ENCODE measurements at regions not wholly inside any gene's neighbourhood (a gene's known extent, or its start where the extent isn't known, plus 50 kb on each side); places are given as distances from the start of the nearest gene placed in this dataset.
A peak's percentile ranks its signal among the peaks of the same experiment; 100 is the strongest.
"Not testable (repeated sequence)": the region's sequence is repeated elsewhere in the genome, so short reads cannot be mapped to it uniquely, and the experiment has no call there.

DNA sequence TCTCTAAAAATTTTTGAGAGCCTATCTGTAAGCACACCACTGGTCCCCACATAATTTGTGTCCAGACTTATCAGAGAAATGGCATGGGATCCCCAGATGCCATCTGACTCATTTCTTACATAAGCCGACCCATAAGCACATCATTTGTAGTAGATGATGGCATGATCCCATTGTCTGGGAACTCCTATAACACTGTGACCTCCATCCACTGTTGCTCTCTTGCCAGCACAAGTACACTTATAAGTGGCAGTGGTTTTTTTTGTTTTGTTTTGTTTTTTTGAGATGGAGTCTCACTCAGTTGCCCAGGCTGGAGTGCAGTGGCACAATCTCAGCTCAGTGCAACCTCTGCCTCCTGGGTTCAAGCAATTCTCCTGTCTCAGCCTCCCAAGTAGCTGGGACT, 350.7 kb upstream of the ZFHX3 start:
- not testable (repeated sequence) for DNase-seq, ATAC-seq, H3K36me3 Mint-ChIP-seq, H3K27ac Mint-ChIP-seq, H3K4me1 Mint-ChIP-seq, H3K4me3 Mint-ChIP-seq
- POLR2A ChIA-PET: interaction anchor here (0.7 kb wide), 1 partner anchor 165 kb away, joined by 4 read pairs; no protein-coding TSS in a partner anchor
- peaks cover 0 to 13% (median 0%) of the 10 kb centered on the region in 9 donors for H3K9me3 Mint-ChIP-seq
- peaks cover 0 to 12% (median 1%) of the 10 kb centered on the region in 5 donors for H3K27me3 Mint-ChIP-seq

GRCh38 chr16:73396556-73396955, 348.6 kb upstream of the ZFHX3 start:
- no peak overlapping the region for H3K27ac Mint-ChIP-seq
- peaks cover 0 to 13% (median 0%) of the 10 kb centered on the region in 9 donors for H3K9me3 Mint-ChIP-seq
- H3K4me1 Mint-ChIP-seq: peaks cover 0 to 3% (median 0%) of the 10 kb centered on the region in 4 donors
- H3K36me3 Mint-ChIP-seq: no peaks in the 10 kb centered on the region
- POLR2A ChIA-PET: no interaction called here
- ATAC-seq: no peak
- peaks cover 0 to 6% (median 1%) of the 10 kb centered on the region in 5 donors for H3K27me3 Mint-ChIP-seq
- no peak for DNase-seq
- H3K4me3 Mint-ChIP-seq: no peak overlapping the region

DNA sequence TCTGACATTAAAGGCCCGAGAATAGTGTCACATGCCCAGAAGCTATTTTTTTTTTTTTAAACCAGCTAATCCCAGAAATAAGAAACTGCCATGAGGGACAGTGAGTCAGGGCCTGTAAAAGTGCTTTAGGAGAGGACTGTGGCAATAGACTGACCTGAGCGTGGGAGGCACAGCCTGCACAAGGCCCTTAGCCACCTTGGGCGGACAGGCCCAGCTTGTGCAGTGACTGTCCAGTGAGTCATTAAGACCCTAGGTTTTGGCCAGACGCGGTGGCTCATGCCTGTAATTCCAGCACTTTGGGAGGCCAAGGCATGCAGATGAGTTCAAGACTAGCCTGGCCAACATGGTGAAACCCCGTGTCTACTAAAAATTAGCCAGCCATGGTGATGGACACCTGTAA, 343.0 kb upstream of the ZFHX3 start:
- no peak overlapping the region for H3K4me3 Mint-ChIP-seq
- POLR2A ChIA-PET: no interaction called here
- H3K27me3 Mint-ChIP-seq: peaks cover 0 to 5% (median 3%) of the 10 kb centered on the region in 5 donors
- no peaks in the 10 kb centered on the region for H3K4me1 Mint-ChIP-seq
- H3K9me3 Mint-ChIP-seq: peaks cover 0 to 2% (median 0%) of the 10 kb centered on the region in 9 donors
- H3K27ac Mint-ChIP-seq: no peak overlapping the region
- no peak for DNase-seq
- no peaks in the 10 kb centered on the region for H3K36me3 Mint-ChIP-seq
- no peak for ATAC-seq

GRCh38 chr16:73390491-73390890, 342.6 kb upstream of the ZFHX3 start:
- no peak for ATAC-seq
- H3K36me3 Mint-ChIP-seq: no peaks in the 10 kb centered on the region
- POLR2A ChIA-PET: no interaction called here

DNA sequence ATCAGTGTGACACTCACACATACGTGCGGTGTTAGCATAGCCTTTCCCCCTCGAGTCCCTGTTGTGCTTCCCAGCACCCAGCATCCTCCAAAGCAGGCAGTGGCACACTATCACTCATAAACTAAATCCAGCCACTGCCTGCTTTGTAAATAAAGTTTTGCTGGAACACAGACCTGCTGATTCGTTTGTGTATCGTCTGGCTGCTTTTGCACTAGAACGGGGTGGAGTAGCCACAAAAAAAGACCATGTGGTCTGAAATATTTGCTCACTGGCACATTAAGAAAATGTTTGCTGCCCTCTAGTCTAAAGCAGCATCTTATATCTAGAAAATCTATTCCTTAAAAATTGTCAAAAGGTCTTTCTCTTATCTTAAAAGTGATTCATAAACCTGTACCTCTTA, 341.2 kb upstream of the ZFHX3 start:
- ATAC-seq (no peak), DNase-seq (no peak)
- Mint-ChIP-seq H3K27ac (no peak overlapping the region), H3K4me3 (no peak overlapping the region), H3K9me3 (peaks cover 0 to 2% (median 0%) of the 10 kb centered on the region in 9 donors), H3K36me3 (no peaks in the 10 kb centered on the region), H3K4me1 (no peaks in the 10 kb centered on the region), H3K27me3 (peaks cover 0 to 5% (median 3%) of the 10 kb centered on the region in 5 donors)
- POLR2A ChIA-PET: no interaction called here

More at GRCh38 chr16:73390491-73390890, 342.6 kb upstream of the ZFHX3 start:
- DNase-seq: no peak
- H3K4me3 Mint-ChIP-seq: no peak overlapping the region
- peaks cover 0 to 5% (median 3%) of the 10 kb centered on the region in 5 donors for H3K27me3 Mint-ChIP-seq
- no peak overlapping the region for H3K27ac Mint-ChIP-seq
- H3K9me3 Mint-ChIP-seq: peaks cover 0 to 2% (median 0%) of the 10 kb centered on the region in 9 donors
- H3K4me1 Mint-ChIP-seq: no peaks in the 10 kb centered on the region

GRCh38 chr16:73387979-73388378, 340.1 kb upstream of the ZFHX3 start:
- Mint-ChIP-seq H3K9me3 (peaks cover 0 to 2% (median 0%) of the 10 kb centered on the region in 9 donors), H3K4me3 (no peak overlapping the region), H3K27ac (no peak overlapping the region), H3K27me3 (peaks cover 0 to 5% (median 3%) of the 10 kb centered on the region in 5 donors), H3K4me1 (no peaks in the 10 kb centered on the region), H3K36me3 (no peaks in the 10 kb centered on the region)
- ATAC-seq (no peak), DNase-seq (no peak)
- POLR2A ChIA-PET: no interaction called here

GRCh38 chr16:73385696-73386095, 337.8 kb upstream of the ZFHX3 start:
- POLR2A ChIA-PET: no interaction called here

DNA sequence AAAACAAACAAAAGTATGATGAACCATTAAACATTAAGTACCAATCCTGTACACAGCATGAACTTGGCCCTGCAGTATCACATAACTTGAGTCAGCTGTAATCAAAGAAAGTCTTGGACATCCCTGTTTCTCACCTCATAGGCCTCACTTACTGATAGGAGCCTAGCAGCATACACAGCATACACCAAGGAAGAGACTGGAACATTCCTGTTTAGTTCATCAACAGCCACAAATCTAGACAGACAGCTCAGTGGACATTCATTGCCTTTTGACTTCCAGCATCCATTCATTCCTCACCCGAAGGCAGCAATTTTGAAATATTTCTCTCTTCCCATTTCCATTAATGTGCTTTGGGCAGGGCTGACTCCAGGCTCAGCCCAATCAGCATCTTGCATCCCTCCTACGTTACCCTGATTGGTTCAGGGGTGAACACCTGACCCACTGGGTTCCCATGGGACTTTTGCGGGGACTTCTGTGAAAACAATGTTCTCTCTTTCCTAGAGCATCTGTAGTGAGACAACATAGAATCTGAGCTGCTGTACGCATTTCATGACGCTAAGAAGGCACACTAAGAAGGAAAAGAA, 336.7 kb upstream of the ZFHX3 start:
- DNase-seq (no peak), ATAC-seq (no peak)
- no peaks in the 10 kb centered on the region for H3K36me3 Mint-ChIP-seq
- peaks cover 0 to 2% (median 0%) of the 10 kb centered on the region in 9 donors for H3K9me3 Mint-ChIP-seq
- POLR2A ChIA-PET: no interaction called here
- H3K4me1 Mint-ChIP-seq: no peaks in the 10 kb centered on the region
- no peak overlapping the region for H3K4me3 Mint-ChIP-seq
- peaks cover 0 to 5% (median 0%) of the 10 kb centered on the region in 5 donors for H3K27me3 Mint-ChIP-seq
- no peak overlapping the region for H3K27ac Mint-ChIP-seq

More at GRCh38 chr16:73385696-73386095, 337.8 kb upstream of the ZFHX3 start:
- H3K4me3 Mint-ChIP-seq: no peak overlapping the region
- H3K4me1 Mint-ChIP-seq: no peaks in the 10 kb centered on the region
- H3K27ac Mint-ChIP-seq: peak overlapping the region in 1 of 10 donors; percentile 3
- no peaks in the 10 kb centered on the region for H3K36me3 Mint-ChIP-seq
- DNase-seq: no peak
- H3K9me3 Mint-ChIP-seq: peaks cover 0 to 2% (median 0%) of the 10 kb centered on the region in 9 donors
- H3K27me3 Mint-ChIP-seq: peaks cover 0 to 5% (median 0%) of the 10 kb centered on the region in 5 donors
- no peak for ATAC-seq

DNA sequence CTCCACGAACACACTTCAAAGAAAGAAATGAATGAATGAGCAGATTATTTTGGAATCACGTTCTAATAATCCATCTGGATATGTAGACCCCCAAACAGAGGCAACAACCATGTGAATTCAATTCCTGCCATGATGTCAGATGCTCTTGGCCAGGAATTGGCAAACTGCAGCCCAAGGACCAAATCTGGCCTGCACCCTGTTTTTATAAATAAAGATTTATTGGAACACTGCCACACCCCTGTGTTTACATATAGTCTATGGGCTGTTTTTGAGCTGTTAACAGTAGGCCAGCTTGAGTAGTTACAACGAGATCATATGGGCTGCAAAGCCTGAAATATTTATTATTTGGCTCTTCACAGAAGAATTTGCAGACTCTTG, 336.0 kb upstream of the ZFHX3 start:
- DNase-seq (no peak), ATAC-seq (no peak)
- H3K4me1 Mint-ChIP-seq: no peaks in the 10 kb centered on the region
- no peak overlapping the region for H3K27ac Mint-ChIP-seq
- no peak overlapping the region for H3K4me3 Mint-ChIP-seq
- H3K27me3 Mint-ChIP-seq: peaks cover 0 to 5% (median 0%) of the 10 kb centered on the region in 5 donors
- H3K9me3 Mint-ChIP-seq: peaks cover 0 to 2% (median 0%) of the 10 kb centered on the region in 9 donors
- POLR2A ChIA-PET: no interaction called here
- H3K36me3 Mint-ChIP-seq: no peaks in the 10 kb centered on the region

- Mint-ChIP-seq H3K36me3 (no peaks in the 10 kb centered on the region), H3K27ac (no peak overlapping the region), H3K9me3 (peaks cover 0 to 2% (median 0%) of the 10 kb centered on the region in 9 donors), H3K4me1 (no peaks in the 10 kb centered on the region), H3K4me3 (no peak overlapping the region), H3K27me3 (peaks cover 0 to 5% (median 2%) of the 10 kb centered on the region in 5 donors)
- ATAC-seq (no peak), DNase-seq (no peak)
- POLR2A ChIA-PET: no interaction called here
These were observed 335.5 kb upstream of the ZFHX3 start for GRCh38 chr16:73383195-73383987.

DNA sequence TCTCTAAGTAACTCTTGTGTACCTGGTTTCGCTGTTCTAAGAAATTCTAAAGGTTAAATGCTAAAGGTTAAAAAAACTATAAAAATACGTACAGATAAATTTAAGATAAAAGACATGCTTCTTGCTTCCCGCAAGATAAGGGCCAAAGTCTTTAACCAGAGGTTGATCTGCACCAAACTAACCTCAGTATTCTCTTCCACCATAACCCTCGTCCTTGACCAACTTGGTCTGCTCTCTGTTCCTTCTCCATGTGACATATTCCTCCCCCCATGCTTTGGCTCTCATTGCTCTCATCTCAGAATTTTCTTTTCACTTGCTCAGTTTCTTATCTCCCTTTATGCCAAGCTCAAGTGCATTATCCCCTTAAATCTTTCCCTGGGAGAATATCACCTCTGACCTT, 330.5 kb upstream of the ZFHX3 start:
- POLR2A ChIA-PET: no interaction called here
- Mint-ChIP-seq H3K9me3 (peaks cover 0 to 2% (median 0%) of the 10 kb centered on the region in 9 donors), H3K27me3 (peaks cover 0 to 5% (median 2%) of the 10 kb centered on the region in 5 donors), H3K4me1 (no peaks in the 10 kb centered on the region), H3K36me3 (no peaks in the 10 kb centered on the region), H3K27ac (no peak overlapping the region), H3K4me3 (no peak overlapping the region)
- DNase-seq (no peak), ATAC-seq (no peak)

- no peak overlapping the region for H3K27ac Mint-ChIP-seq
- H3K4me3 Mint-ChIP-seq: no peak overlapping the region
- H3K9me3 Mint-ChIP-seq: peaks cover 0 to 2% (median 0%) of the 10 kb centered on the region in 9 donors
- H3K36me3 Mint-ChIP-seq: no peaks in the 10 kb centered on the region
- H3K4me1 Mint-ChIP-seq: no peaks in the 10 kb centered on the region
- DNase-seq: no peak
- no peak for ATAC-seq
- peaks cover 1 to 8% (median 2%) of the 10 kb centered on the region in 5 donors for H3K27me3 Mint-ChIP-seq
- POLR2A ChIA-PET: no interaction called here
These were observed 323.8 kb upstream of the ZFHX3 start for GRCh38 chr16:73371584-73372319.

DNA sequence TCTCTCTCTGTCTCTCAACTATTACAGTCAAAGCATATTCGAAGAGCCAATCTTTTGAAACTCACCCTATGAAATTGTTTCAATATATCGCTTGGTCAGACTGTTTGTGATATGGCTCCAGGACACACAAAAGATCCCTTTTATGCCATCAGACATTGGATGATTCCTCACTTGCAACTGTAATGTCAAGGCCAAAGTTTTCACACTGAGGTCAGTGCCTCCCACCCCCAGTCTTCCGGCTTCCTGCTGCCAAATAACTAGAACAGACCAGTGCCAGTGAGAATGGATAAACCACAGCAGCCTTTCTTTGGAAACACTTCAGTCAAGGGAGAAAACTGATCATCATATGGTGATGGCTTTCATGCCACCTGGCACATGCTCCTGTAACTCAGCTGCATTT, 321.9 kb upstream of the ZFHX3 start:
- Mint-ChIP-seq H3K36me3 (no peaks in the 10 kb centered on the region), H3K4me3 (no peak overlapping the region), H3K27me3 (peaks cover 2 to 8% (median 3%) of the 10 kb centered on the region in 5 donors), H3K27ac (no peak overlapping the region), H3K4me1 (no peaks in the 10 kb centered on the region), H3K9me3 (peaks cover 0 to 2% (median 0%) of the 10 kb centered on the region in 9 donors)
- ATAC-seq (no peak), DNase-seq (no peak)
- POLR2A ChIA-PET: no interaction called here

All from naive thymus-derived CD8-positive, alpha-beta T cell (primary cell).